Dedifferentiated amniotic fluid mesenchymal stem cell (primary cell): ENCODE measurements at regions not wholly inside any gene's neighbourhood (a gene's known extent, or its start where the extent isn't known, plus 50 kb on each side); places are given as distances from the start of the nearest gene placed in this dataset.
A peak's percentile ranks its signal among the peaks of the same experiment; 100 is the strongest.

ENCODE experiments used
- DNase-seq: peaks from one replicate; pipeline ENCODE4 v3.0.0-alpha.2; 2016; ENCODE audit errors: extremely low spot score

- DNase-seq, result no peak
Measured at GRCh38 chr6:21993841-21994240, 303.0 kb downstream of the PRL start.

GRCh38 chr6:21994821-21995220 lies 302.0 kb downstream of the PRL start:
- no peak for DNase-seq

GRCh38 chr6:21995318-21995717 lies 301.5 kb downstream of the PRL start:
- no peak for DNase-seq

- no peak for DNase-seq
Measured at GRCh38 chr6:21996425-21997118, 300.3 kb downstream of the PRL start.

- no peak for DNase-seq
Measured at GRCh38 chr6:21997119-21998037, 299.5 kb downstream of the PRL start.

GRCh38 chr6:21998582-21998981 lies 298.3 kb downstream of the PRL start:
- DNase-seq, result no peak

- DNase-seq, result peak; percentile 45
Measured at GRCh38 chr6:21999012-21999528, 297.8 kb downstream of the PRL start.

- DNase-seq, result no peak
Measured at GRCh38 chr6:21999741-22000140, 297.1 kb downstream of the PRL start.

- DNase-seq, result no peak
Measured at GRCh38 chr6:22001396-22002027, 295.3 kb downstream of the PRL start.

GRCh38 chr6:22003287-22003686 lies 293.5 kb downstream of the PRL start:
- peak; percentile 80 for DNase-seq

GRCh38 chr6:22006795-22007194 lies 290.0 kb downstream of the PRL start:
- no peak for DNase-seq

- no peak for DNase-seq
Measured at GRCh38 chr6:22007469-22007868, 289.4 kb downstream of the PRL start.

GRCh38 chr6:22008248-22008836 lies 288.5 kb downstream of the PRL start:
- DNase-seq, result no peak

- no peak for DNase-seq
Measured at GRCh38 chr6:22010102-22010501, 286.7 kb downstream of the PRL start.

- DNase-seq, result no peak
Measured at GRCh38 chr6:22015216-22015615, 281.6 kb downstream of the PRL start.

GRCh38 chr6:22015944-22016343 lies 280.9 kb downstream of the PRL start:
- DNase-seq, result no peak

GRCh38 chr6:22017272-22017671 lies 279.6 kb downstream of the PRL start:
- DNase-seq, result no peak

GRCh38 chr6:22017766-22018165 lies 279.1 kb downstream of the PRL start:
- no peak for DNase-seq

- no peak for DNase-seq
Measured at GRCh38 chr6:22019857-22020256, 277.0 kb downstream of the PRL start.

GRCh38 chr6:22020299-22021003 lies 276.4 kb downstream of the PRL start:
- DNase-seq, result no peak

GRCh38 chr6:22021966-22022365 lies 274.9 kb downstream of the PRL start:
- no peak for DNase-seq
